ENCODE measurements at regions not wholly inside any gene's neighbourhood (a gene's known extent, or its start where the extent isn't known, plus 50 kb on each side); places are given as distances from the start of the nearest gene placed in this dataset.

DNA sequence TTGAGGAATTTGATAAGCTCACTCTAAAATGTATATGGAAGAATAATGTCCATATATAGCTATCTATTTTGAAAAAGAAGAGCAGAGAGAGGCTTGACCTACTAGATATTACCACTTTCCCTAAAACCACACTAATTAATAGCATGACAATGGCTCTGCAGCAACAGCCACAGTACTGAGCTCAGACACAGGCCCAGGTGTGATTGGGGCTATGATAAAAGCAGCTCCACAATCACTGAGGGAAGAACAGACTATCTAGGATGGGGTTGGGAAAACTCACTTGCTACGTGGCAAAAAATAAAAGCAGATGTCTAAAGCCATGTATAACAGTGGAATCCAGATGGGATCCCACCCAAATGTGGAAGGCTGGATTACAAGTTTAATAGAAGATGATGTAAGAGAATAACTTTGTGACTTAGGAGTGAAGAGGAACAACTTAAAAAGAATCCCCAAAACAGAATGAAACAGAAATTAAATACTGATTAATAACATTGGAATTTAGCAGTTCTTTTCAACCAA is 80.8 kb upstream of the RAB4A start:
- ChIA-PET POLR2A (ENCODE audit: low non-redundant PET) (no interaction called here), CTCF (no interaction called here)
- no peak overlapping the region for H3K27ac ChIP-seq (ENCODE audit: low read depth, low read length, poor library complexity, severe bottlenecking)
- no peaks in the 10 kb centered on the region for H3K27me3 ChIP-seq (replicated peaks; ENCODE audit: insufficient read depth, low read depth, low read length, poor library complexity)
- no peak overlapping the region for H3K4me3 ChIP-seq (ENCODE audit: low read depth, low read length, poor library complexity, severe bottlenecking)
- DNase-seq (ENCODE audit: low spot score): no peak
- H3K4me1 ChIP-seq (ENCODE audit: insufficient read depth, low read length, poor library complexity, severe bottlenecking): no peaks in the 10 kb centered on the region
- H3K36me3 ChIP-seq (ENCODE audit: insufficient read depth, low read length, poor library complexity, severe bottlenecking): no peaks in the 10 kb centered on the region
- TF ChIP-seq EZH2 (IDR thresholded peaks at IDR 0.05; ENCODE audit: borderline replicate concordance, low read depth, low read length, poor library complexity, severe bottlenecking): no peak
- TF ChIP-seq, protein P1, sequence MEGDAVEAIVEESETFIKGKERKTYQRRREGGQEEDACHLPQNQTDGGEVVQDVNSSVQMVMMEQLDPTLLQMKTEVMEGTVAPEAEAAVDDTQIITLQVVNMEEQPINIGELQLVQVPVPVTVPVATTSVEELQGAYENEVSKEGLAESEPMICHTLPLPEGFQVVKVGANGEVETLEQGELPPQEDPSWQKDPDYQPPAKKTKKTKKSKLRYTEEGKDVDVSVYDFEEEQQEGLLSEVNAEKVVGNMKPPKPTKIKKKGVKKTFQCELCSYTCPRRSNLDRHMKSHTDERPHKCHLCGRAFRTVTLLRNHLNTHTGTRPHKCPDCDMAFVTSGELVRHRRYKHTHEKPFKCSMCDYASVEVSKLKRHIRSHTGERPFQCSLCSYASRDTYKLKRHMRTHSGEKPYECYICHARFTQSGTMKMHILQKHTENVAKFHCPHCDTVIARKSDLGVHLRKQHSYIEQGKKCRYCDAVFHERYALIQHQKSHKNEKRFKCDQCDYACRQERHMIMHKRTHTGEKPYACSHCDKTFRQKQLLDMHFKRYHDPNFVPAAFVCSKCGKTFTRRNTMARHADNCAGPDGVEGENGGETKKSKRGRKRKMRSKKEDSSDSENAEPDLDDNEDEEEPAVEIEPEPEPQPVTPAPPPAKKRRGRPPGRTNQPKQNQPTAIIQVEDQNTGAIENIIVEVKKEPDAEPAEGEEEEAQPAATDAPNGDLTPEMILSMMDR (conservative IDR thresholded peaks at IDR 0.05; ENCODE audit: low read depth, low read length): no peak
- BruUV-seq (replicated peaks): no TSS peak
- intact Hi-C loops (cut with micrococcal nuclease; ENCODE audit: unreplicated experiment): no loop called here
- no peaks in the 10 kb centered on the region for H3K9me3 ChIP-seq (ENCODE audit: low read depth, low read length, poor library complexity, severe bottlenecking)

DNA sequence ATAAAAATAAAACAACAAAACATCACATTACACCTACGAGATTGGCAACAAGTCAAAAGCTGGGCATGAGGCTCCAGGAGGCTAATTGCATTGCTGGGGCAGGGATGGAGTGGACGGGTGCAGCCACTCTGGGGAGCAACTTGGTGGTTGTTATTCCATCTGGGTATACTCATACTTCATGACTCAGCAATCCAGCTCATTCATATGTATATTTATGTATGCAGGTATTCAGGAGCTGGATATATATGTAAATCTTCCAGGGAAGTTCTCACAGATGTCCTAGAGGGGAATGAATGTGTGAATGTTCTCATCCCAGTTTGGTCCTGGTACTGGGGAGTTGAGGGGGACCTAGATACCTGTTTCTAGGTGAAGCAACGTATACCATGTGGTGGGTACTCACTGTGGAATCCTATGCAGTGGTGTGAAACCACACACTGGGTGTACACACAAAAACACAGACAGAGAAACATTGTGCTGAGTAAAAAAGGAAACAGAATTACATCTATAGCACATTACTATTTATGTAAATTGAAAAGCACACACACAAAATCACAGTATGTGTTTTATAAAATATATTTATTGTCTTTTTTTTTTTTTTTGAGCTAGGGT is 79.7 kb upstream of the RAB4A start:
- no TSS peak for BruUV-seq (replicated peaks)
- Histone ChIP-seq H3K36me3 (ENCODE audit: insufficient read depth, low read length, poor library complexity, severe bottlenecking) (no peaks in the 10 kb centered on the region), H3K27ac (ENCODE audit: low read depth, low read length, poor library complexity, severe bottlenecking) (no peak overlapping the region), H3K4me3 (ENCODE audit: low read depth, low read length, poor library complexity, severe bottlenecking) (no peak overlapping the region), H3K9me3 (ENCODE audit: low read depth, low read length, poor library complexity, severe bottlenecking) (no peaks in the 10 kb centered on the region), H3K27me3 (replicated peaks; ENCODE audit: insufficient read depth, low read depth, low read length, poor library complexity) (no peaks in the 10 kb centered on the region), H3K4me1 (ENCODE audit: insufficient read depth, low read length, poor library complexity, severe bottlenecking) (no peaks in the 10 kb centered on the region)
- POLR2A ChIA-PET (ENCODE audit: low non-redundant PET): no interaction called here
- intact Hi-C loops (cut with micrococcal nuclease; ENCODE audit: unreplicated experiment): no loop called here
- TF ChIP-seq, protein P1 (conservative IDR thresholded peaks at IDR 0.05; ENCODE audit: low read depth, low read length): no peak
- no peak for TF ChIP-seq EZH2 (IDR thresholded peaks at IDR 0.05; ENCODE audit: borderline replicate concordance, low read depth, low read length, poor library complexity, severe bottlenecking)
- no peak for DNase-seq (ENCODE audit: low spot score)
- CTCF ChIA-PET: interaction anchor here (0.6 kb wide), 1 partner anchor 15 kb away, joined by 3 read pairs; no protein-coding TSS in a partner anchor

DNA sequence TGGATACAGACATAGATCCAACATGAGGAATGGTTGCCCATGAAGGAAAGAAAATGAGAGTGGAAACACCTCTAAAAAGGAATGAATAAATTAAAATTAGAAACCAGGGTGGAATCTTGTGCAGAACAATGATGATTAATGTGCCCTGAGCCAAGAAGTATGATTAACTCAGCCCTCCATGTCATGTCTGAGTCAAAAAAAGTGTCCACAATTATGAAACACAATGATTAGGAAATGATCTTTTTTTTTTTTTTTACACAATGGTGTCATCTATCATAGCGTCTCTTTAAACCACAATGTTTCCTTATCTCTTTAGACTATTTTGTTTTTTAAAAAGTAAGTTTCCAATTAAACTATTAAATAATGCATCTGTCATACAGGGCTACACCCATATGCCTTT is 78.9 kb upstream of the RAB4A start:
- ChIA-PET CTCF (interaction anchor here (0.6 kb wide), 1 partner anchor 14 kb away, joined by 3 read pairs; no protein-coding TSS in a partner anchor), POLR2A (ENCODE audit: low non-redundant PET) (no interaction called here)
- no peaks in the 10 kb centered on the region for H3K36me3 ChIP-seq (ENCODE audit: insufficient read depth, low read length, poor library complexity, severe bottlenecking)
- no peak overlapping the region for H3K27ac ChIP-seq (ENCODE audit: low read depth, low read length, poor library complexity, severe bottlenecking)
- intact Hi-C loops (cut with micrococcal nuclease; ENCODE audit: unreplicated experiment): no loop called here
- DNase-seq (ENCODE audit: low spot score): no peak
- H3K9me3 ChIP-seq (ENCODE audit: low read depth, low read length, poor library complexity, severe bottlenecking): no peaks in the 10 kb centered on the region
- H3K4me3 ChIP-seq (ENCODE audit: low read depth, low read length, poor library complexity, severe bottlenecking): no peak overlapping the region
- H3K27me3 ChIP-seq (replicated peaks; ENCODE audit: insufficient read depth, low read depth, low read length, poor library complexity): no peaks in the 10 kb centered on the region
- BruUV-seq (replicated peaks): no TSS peak
- TF ChIP-seq EZH2 (IDR thresholded peaks at IDR 0.05; ENCODE audit: borderline replicate concordance, low read depth, low read length, poor library complexity, severe bottlenecking): no peak
- TF ChIP-seq, protein P1 (conservative IDR thresholded peaks at IDR 0.05; ENCODE audit: low read depth, low read length): no peak
- no peaks in the 10 kb centered on the region for H3K4me1 ChIP-seq (ENCODE audit: insufficient read depth, low read length, poor library complexity, severe bottlenecking)
